ENCODE measurements at regions not wholly inside any gene's neighbourhood (a gene's known extent, or its start where the extent isn't known, plus 50 kb on each side); places are given as distances from the start of the nearest gene placed in this dataset.

- DNase-seq: no peak
- H3K36me3 ChIP-seq: no peaks in the 10 kb centered on the region
- no peak overlapping the region for H3K27ac ChIP-seq
- intact Hi-C loops (cut with DNase I): no loop called here
- no peak overlapping the region for H3K4me3 ChIP-seq
- H3K9me3 ChIP-seq: no peaks in the 10 kb centered on the region
- H3K27me3 ChIP-seq: no peaks in the 10 kb centered on the region
- 86 to 88% methylated on average over 10 of the region's 10 CpGs for WGBS, 2 donors
- no peaks in the 10 kb centered on the region for H3K4me1 ChIP-seq
- TF ChIP-seq POLR2A (IDR thresholded peaks at IDR 0.05) (no peak), POLR2AphosphoS5 (IDR thresholded peaks at IDR 0.05) (no peak), CTCF (IDR thresholded peaks at IDR 0.05) (no peak), EP300 (IDR thresholded peaks at IDR 0.05) (no peak)
Measured at GRCh38 chr1:227370533-227371254, 52.4 kb upstream of the CDC42BPA start.

GRCh38 chr1:227369102-227369760, 50.9 kb upstream of the CDC42BPA start:
- no peak overlapping the region for H3K4me3 ChIP-seq
- H3K9me3 ChIP-seq: no peaks in the 10 kb centered on the region
- no peaks in the 10 kb centered on the region for H3K27me3 ChIP-seq
- no peak overlapping the region for H3K27ac ChIP-seq
- intact Hi-C loops (cut with DNase I): no loop called here
- H3K4me1 ChIP-seq: no peaks in the 10 kb centered on the region
- no peak for DNase-seq
- TF ChIP-seq POLR2AphosphoS5 (IDR thresholded peaks at IDR 0.05) (no peak), CTCF (IDR thresholded peaks at IDR 0.05) (no peak), POLR2A (IDR thresholded peaks at IDR 0.05) (no peak), EP300 (IDR thresholded peaks at IDR 0.05) (no peak)
- H3K36me3 ChIP-seq: no peaks in the 10 kb centered on the region
- 44 to 62% methylated on average over 6 of the region's 6 CpGs for WGBS, 2 donors

Small RNA genes lying in the stretch of these regions (small RNA-seq; reads per million reads assigned to genes)
- gene AL451054.2 (0 reads per million in 3 donors), gene BTF3P9 (0 to 0.22 (median 0) reads per million in 3 donors)

Measured in sigmoid colon (tissue), 6 donors.